ENCODE measurements at regions not wholly inside any gene's neighbourhood (a gene's known extent, or its start where the extent isn't known, plus 50 kb on each side); places are given as distances from the start of the nearest gene placed in this dataset.
"Not testable (repeated sequence)": the region's sequence is repeated elsewhere in the genome, so short reads cannot be mapped to it uniquely, and the experiment has no call there.

DNA sequence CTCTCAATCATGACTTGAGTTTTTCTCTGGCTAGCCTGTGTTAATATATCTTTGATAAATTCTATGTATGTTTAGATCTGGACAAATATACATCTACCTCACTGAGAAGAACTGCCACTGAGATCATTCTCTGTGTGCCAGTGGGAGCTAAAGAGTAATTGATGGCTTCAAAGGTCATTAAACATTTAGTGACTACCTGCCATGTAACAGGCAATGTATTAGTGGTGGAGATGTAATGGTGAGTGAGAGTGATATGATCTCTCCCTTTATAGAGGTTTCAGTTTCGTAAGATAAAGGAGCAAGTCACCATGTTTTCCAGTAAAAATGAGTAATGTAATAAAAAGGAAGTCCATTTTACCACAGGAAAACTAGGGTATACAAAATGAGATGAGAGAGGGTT, 235.8 kb upstream of the CDH8 start:
- ATAC-seq (ENCODE audit: low FRiP score) (no peak), DNase-seq (ENCODE audit: low spot score) (no peak)
- TF ChIP-seq, protein P1, sequence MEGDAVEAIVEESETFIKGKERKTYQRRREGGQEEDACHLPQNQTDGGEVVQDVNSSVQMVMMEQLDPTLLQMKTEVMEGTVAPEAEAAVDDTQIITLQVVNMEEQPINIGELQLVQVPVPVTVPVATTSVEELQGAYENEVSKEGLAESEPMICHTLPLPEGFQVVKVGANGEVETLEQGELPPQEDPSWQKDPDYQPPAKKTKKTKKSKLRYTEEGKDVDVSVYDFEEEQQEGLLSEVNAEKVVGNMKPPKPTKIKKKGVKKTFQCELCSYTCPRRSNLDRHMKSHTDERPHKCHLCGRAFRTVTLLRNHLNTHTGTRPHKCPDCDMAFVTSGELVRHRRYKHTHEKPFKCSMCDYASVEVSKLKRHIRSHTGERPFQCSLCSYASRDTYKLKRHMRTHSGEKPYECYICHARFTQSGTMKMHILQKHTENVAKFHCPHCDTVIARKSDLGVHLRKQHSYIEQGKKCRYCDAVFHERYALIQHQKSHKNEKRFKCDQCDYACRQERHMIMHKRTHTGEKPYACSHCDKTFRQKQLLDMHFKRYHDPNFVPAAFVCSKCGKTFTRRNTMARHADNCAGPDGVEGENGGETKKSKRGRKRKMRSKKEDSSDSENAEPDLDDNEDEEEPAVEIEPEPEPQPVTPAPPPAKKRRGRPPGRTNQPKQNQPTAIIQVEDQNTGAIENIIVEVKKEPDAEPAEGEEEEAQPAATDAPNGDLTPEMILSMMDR (IDR thresholded peaks at IDR 0.05) = no peak

DNA sequence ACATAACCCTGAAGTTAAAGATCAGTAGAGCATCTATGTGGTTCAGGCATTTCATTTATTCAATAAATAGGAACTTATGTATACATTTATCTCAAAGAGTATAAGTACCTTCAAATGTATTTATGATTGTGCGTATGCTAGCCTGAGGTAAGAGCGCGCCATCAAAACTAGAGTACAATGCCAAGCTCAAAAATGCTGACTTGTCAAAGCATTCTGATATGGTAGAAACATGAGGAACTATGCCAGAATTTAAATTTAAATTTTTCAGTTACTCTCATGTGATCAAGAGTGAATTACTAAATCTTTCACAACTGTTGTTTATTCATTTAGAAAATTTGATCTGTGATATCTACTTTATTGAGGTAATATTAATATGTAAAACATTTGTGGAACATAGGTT, 225.5 kb upstream of the CDH8 start:
- no peak for DNase-seq (ENCODE audit: low spot score)

DNA sequence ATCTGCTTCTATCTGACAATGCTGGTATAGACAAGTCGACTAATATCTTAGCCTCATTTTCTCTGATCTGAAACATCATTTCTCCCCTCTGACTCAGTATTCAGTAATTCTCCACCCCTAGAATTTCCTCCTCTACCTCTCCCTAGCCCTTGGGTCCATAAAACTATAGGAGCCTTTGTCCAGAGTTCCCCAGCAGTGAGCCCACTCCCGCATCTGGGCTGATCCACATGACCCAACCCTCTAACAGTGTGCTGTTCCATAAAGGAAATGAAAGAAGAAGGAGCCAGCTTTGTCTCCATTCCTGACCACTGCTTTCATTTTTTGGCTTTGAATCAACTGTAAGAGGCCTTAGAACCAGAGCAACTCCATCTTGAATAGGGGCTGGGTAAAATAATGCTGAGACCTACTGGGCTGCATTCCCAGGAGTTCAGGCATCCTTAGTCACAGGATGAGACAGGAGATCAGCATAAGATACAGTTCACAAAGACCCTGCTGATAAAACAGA, 222.7 kb upstream of the CDH8 start:
- DNase-seq (ENCODE audit: low spot score); ATAC-seq (ENCODE audit: low FRiP score): not testable (repeated sequence)

More for the DNA sequence above, 225.5 kb upstream of the CDH8 start:
- ATAC-seq (ENCODE audit: low FRiP score) = no peak
- TF ChIP-seq, protein P1 (IDR thresholded peaks at IDR 0.05) = no peak

GRCh38 chr16:62256406-62256805, 220.2 kb upstream of the CDH8 start:
- DNase-seq (ENCODE audit: low spot score) = no peak
- ATAC-seq (ENCODE audit: low FRiP score) = no peak
- TF ChIP-seq, protein P1 (IDR thresholded peaks at IDR 0.05) = no peak

GRCh38 chr16:62254847-62255246, 218.6 kb upstream of the CDH8 start:
- DNase-seq (ENCODE audit: low spot score) = no peak
- ATAC-seq (ENCODE audit: low FRiP score) = no peak
- TF ChIP-seq, protein P1 (IDR thresholded peaks at IDR 0.05) = no peak

- TF ChIP-seq, protein P1 (IDR thresholded peaks at IDR 0.05) = no peak
- DNase-seq (ENCODE audit: low spot score) (no peak), ATAC-seq (ENCODE audit: low FRiP score) (no peak)
Observed at GRCh38 chr16:62254372-62254771, 218.1 kb upstream of the CDH8 start.

DNA sequence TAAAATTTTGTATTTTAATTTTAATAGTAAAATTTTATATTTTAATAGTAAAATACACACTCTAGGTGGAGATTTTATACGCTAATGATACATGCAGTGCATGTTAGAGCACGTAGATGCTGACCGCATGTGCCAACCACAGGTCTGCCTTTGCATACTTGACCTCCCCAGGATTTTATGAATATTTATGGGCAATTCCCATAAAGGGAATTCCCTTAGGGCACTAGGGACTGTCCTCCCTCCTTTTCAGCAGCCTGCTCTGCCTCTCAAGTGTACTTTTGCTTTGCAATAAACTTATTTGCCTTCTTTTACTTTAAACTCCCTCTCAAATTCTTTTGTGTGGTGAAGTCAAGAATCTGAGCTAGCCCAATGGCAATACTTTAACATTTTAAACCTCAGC, 217.7 kb upstream of the CDH8 start:
- DNase-seq (ENCODE audit: low spot score) = no peak
- TF ChIP-seq, protein P1 (IDR thresholded peaks at IDR 0.05) = no peak

GRCh38 chr16:62249069-62249468, 212.8 kb upstream of the CDH8 start:
- ATAC-seq (ENCODE audit: low FRiP score) (no peak), DNase-seq (ENCODE audit: low spot score) (no peak)
- TF ChIP-seq, protein P1 (IDR thresholded peaks at IDR 0.05) = no peak

More for the DNA sequence above, 217.7 kb upstream of the CDH8 start:
- ATAC-seq (ENCODE audit: low FRiP score) = no peak

All from omental fat pad (tissue), 3 donors.